BJ (cell line): ENCODE measurements at regions not wholly inside any gene's neighbourhood (a gene's known extent, or its start where the extent isn't known, plus 50 kb on each side); places are given as distances from the start of the nearest gene placed in this dataset.

Experiments used
- CTCF ChIA-PET: fragments of 350-600 bp; formaldehyde crosslinking; extraction: SDS; loops from one replicate; lab custom pipeline; 2021; ENCODE audit warnings: antibody characterized with exemption, inconsistent platforms; lab: Yijun Ruan, JAX
- POLR2A ChIA-PET: fragments of 300-600 bp; sonication (Branson Sonifier 250); formaldehyde crosslinking; extraction: SDS; loops from one replicate; lab custom pipeline; 2021; ENCODE audit warnings: antibody characterized with exemption; lab: Charles Lee
- DNase-seq: peaks from one replicate; pipeline ENCODE4 v3.0.0-alpha.2; 2011; ENCODE audit warnings: low read depth
- H3K27me3 ChIP-seq: 2 replicates; pipeline ENCODE4 v1.6.0; 2011; ENCODE audit warnings: low read length; ENCODE audit not compliant: control insufficient read depth, insufficient read depth
- H3K36me3 ChIP-seq: 2 replicates; pipeline ENCODE4 v1.5.1; 2011; ENCODE audit warnings: low read length; ENCODE audit not compliant: control insufficient read depth, insufficient read depth
- H3K4me3 ChIP-seq: 2 replicates; pipeline ENCODE4 v1.5.1; 2011; ENCODE audit warnings: low read depth, mild to moderate bottlenecking, control low read depth, low read length
- TF ChIP-seq, protein P1 (sequence below): IDR thresholded peaks from 2 replicates; pipeline ENCODE4 v1.5.1; 2011; ENCODE audit warnings: low read depth, mild to moderate bottlenecking, control low read depth, inconsistent platforms, low read length, moderate library complexity; ENCODE audit not compliant: insufficient read depth

DNA sequence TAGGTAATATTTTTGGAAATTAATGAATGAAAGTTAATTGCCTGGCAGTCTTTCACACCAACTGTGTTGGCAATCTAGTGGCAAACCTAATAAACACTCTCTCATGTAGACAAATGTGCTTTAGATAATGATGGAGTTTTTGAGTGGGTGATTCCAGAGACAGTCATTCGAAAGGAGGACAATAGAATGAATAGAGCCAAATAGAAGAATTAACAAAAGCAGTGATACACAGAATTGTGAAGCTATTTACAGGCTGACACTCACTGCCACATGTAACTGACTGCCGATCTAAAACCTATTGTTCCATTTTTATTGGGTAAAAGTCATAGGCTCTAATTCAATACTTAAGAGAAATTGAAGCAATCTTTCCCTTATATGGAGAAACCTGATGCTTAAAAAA, 338.5 kb downstream of the PCDH7 start:
- TF ChIP-seq, protein P1, sequence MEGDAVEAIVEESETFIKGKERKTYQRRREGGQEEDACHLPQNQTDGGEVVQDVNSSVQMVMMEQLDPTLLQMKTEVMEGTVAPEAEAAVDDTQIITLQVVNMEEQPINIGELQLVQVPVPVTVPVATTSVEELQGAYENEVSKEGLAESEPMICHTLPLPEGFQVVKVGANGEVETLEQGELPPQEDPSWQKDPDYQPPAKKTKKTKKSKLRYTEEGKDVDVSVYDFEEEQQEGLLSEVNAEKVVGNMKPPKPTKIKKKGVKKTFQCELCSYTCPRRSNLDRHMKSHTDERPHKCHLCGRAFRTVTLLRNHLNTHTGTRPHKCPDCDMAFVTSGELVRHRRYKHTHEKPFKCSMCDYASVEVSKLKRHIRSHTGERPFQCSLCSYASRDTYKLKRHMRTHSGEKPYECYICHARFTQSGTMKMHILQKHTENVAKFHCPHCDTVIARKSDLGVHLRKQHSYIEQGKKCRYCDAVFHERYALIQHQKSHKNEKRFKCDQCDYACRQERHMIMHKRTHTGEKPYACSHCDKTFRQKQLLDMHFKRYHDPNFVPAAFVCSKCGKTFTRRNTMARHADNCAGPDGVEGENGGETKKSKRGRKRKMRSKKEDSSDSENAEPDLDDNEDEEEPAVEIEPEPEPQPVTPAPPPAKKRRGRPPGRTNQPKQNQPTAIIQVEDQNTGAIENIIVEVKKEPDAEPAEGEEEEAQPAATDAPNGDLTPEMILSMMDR = no peak
- ChIA-PET CTCF (no interaction called here), POLR2A (no interaction called here)
- no peaks in the 10 kb centered on the region for H3K27me3 ChIP-seq
- H3K36me3 ChIP-seq = no peaks in the 10 kb centered on the region
- DNase-seq = no peak
- H3K4me3 ChIP-seq = no peak overlapping the region

DNA sequence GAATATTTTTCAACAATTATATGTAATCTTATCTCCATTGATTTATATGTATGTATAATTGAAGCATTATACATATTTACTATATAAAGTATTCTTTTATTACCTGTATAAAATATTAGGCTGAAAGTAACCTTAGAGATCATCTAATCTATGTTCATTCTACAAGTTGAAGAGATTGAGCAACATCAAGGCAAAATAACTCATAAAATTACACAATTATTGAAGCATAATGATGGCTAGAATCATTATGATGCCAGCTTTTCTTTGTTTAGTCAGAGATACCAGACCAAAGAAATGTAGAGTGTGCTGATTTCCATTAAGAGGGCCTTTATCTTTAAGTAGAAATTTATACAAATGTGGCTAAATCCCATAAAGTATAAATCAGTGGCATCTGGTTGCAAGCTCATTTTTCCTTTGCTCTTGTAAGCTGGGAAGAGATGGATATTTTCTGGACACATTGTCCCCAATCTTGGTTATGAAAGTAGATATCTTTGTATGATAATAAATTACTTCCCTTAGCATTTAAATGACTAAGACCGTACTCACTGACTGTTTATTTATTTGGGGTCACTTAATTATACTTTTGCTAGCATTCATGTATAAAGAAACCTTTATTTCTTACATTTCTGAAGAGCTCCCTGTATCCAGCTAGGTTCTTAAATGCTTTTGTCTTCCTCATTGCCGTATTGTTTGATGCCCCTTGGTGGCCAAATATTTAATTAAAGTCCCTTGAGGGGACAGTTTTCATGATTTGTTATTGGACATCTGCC, 339.8 kb downstream of the PCDH7 start:
- TF ChIP-seq, protein P1 = no peak
- CTCF ChIA-PET = no interaction called here
- POLR2A ChIA-PET = no interaction called here
- H3K4me3 ChIP-seq = no peak overlapping the region
- no peaks in the 10 kb centered on the region for H3K36me3 ChIP-seq
- H3K27me3 ChIP-seq = no peaks in the 10 kb centered on the region
- peak; percentile 4 for DNase-seq

DNA sequence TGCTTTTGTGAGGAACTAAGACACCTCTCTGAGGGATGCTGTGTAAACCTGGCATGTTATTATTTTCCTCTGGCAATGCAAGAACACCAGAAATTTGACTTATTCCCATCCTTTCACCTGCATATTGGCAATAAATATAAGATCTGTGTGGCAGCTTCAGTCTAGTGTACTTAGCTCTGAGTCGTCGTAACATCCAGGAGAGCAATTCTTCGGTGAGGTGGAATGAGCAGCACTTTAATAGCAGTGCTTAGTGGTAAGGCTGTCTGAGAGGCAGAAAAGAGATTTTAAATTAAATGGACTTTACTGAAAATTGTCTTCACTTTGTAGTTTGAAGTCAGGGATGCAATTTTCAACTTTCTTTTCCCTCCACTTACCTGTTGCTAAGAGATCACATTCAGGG, 344.9 kb downstream of the PCDH7 start:
- H3K4me3 ChIP-seq = no peak overlapping the region
- CTCF ChIA-PET = no interaction called here
- TF ChIP-seq, protein P1 = no peak
- POLR2A ChIA-PET = no interaction called here
- no peaks in the 10 kb centered on the region for H3K27me3 ChIP-seq
- DNase-seq = no peak
- no peaks in the 10 kb centered on the region for H3K36me3 ChIP-seq

DNA sequence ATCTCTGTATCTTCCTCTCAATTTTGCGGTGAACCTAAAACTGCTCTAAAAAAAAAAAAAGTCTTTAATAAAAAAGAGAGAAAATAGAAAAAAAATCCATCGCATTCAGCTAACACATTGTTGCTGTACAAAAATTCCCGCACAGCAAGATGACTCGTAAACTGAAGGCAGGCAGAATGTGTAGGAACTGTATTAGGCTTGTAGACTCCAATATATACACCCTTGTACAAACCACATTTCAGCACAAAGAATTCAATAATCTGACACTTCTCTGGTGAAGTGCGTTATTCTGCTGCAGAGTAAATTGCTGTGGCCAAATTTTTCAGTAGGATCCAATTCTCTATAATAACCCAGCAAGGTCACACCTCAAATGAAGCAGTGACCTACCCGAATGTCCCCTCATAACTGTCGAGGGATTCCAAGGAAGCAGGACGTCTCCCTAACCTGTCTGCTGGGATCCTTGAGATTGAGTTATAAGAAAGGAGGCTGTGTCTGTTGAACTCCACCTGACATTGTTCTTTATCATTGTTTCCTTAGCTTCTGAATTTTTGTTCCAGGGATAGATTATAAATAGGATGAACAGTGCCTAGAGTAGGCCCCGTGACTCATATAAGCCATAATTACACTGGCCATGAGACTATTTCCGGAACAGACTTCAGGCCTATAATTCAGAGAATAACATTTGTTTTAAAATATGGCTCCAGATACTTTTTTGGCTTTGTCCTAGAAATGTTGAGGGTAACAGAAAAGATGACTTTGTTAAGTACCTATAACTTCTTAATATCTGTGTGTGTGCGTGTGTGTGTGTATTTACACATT, 348.3 kb downstream of the PCDH7 start:
- TF ChIP-seq, protein P1 = no peak
- ChIA-PET CTCF (interaction anchor here (0.7 kb wide), 1 partner anchor 21 kb away, joined by 3 read pairs; no protein-coding TSS in a partner anchor), POLR2A (no interaction called here)
- no peaks in the 10 kb centered on the region for H3K36me3 ChIP-seq
- DNase-seq = no peak
- no peaks in the 10 kb centered on the region for H3K27me3 ChIP-seq
- no peak overlapping the region for H3K4me3 ChIP-seq

DNA sequence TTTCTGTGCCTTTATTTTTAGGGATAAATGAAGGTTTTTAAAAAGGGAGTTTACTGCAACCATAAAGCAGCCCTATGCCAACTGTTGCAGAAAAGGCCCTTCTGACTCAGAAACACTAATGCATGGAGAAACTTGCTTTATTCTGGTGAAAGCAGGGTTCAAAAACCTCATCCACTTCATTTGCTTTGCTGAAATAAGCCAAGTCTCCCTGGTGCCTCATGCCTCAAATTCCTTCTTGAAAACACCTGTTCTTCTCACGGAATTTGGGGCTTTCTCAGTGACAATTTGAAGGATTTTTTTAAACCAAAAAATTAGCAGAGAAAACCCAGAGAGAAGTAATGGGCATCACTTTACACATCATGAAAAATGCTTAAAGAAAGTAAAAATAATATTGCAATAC, 349.0 kb downstream of the PCDH7 start:
- H3K27me3 ChIP-seq = no peaks in the 10 kb centered on the region
- ChIA-PET CTCF (interaction anchor here (0.6 kb wide), 1 partner anchor 9 kb away, joined by 3 read pairs; no protein-coding TSS in a partner anchor), POLR2A (no interaction called here)
- no peak overlapping the region for H3K4me3 ChIP-seq
- no peaks in the 10 kb centered on the region for H3K36me3 ChIP-seq
- DNase-seq = no peak
- TF ChIP-seq, protein P1 = no peak
